HCT116 (cell line): ENCODE measurements at regions not wholly inside any gene's neighbourhood (a gene's known extent, or its start where the extent isn't known, plus 50 kb on each side); places are given as distances from the start of the nearest gene placed in this dataset.

Experiments
- ATAC-seq: fragments of 200-7000 bp; cut with Tn5 transposase; 2 replicates; pipeline ENCODE4 v1.9.1; 2020; ENCODE audit warnings: mild to moderate bottlenecking, moderate library complexity
- BruUV-seq: library from RNA; stranded (reverse); fragments of 400-500 nt; replicated peaks from 2 replicates; lab custom pipeline; 2021; lab: Mats Ljungman, UMichigan
- CTCF ChIA-PET: fragments of 300-600 bp; sonication (Branson Sonifier 250); formaldehyde crosslinking; loops from one replicate; lab custom pipeline; 2021; ENCODE audit warnings: antibody characterized with exemption; lab: Charles Lee
- POLR2A ChIA-PET: fragments of 300-600, 350-600 bp; sonication (Branson Sonifier 250); formaldehyde crosslinking; loops from one replicate; lab custom pipeline; 2021; ENCODE audit warnings: antibody characterized with exemption; lab: Charles Lee
- RAD21 ChIA-PET, 2 experiments: fragments of 300-600 bp; sonication (Branson Sonifier 250); formaldehyde crosslinking; loops; one replicate each; lab custom pipeline; 2023; ENCODE audit warnings: low total read pairs in 2 of 2; ENCODE audit not compliant: uncharacterized antibody in 2 of 2, unreplicated experiment in 2 of 2, low non-redundant PET in 1 of 2; lab: Charles Lee
- DNase-seq: peaks from one replicate; pipeline ENCODE4 v3.0.0-alpha.2; 2010; ENCODE audit warnings: low read depth, low spot score
- H2AFZ ChIP-seq: fragments of 200-600 bp; shearing (Covaris generic), sonication (generic); 2 replicates; pipeline ENCODE4 v1.6.1; 2017; ENCODE audit warnings: low read depth, mixed run types, mixed read lengths, antibody characterized with exemption, low read length; ENCODE audit not compliant: poor library complexity, severe bottlenecking
- H3K27ac ChIP-seq: 2 replicates; pipeline ENCODE4 v1.5.1; 2012; ENCODE audit warnings: low read depth, low read length
- H3K27me3 ChIP-seq: fragments of 200-600 bp; sonication (generic); 2 replicates; pipeline ENCODE4 v1.6.1; 2016; ENCODE audit warnings: mixed run types, low read length, mixed read lengths; ENCODE audit not compliant: insufficient read depth
- H3K36me3 ChIP-seq, 2 experiments: fragments of 200-500 bp in 1 of 2; fragments of 200-600 bp in 1 of 2; sonication (Bioruptor generic) in 1 of 2; sonication (generic) in 1 of 2; 2 replicates each; pipeline versions ENCODE4 v1.5.1 to v1.6.1; 2014 to 2016; ENCODE audit warnings: low read length in 2 of 2, inconsistent platforms in 1 of 2, mixed read lengths in 1 of 2, mixed run types in 1 of 2; ENCODE audit not compliant: insufficient read depth in 2 of 2, control insufficient read depth in 1 of 2
- H3K4me1 ChIP-seq, 2 experiments: fragments of 200-600 bp in 1 of 2; sonication (generic) in 1 of 2; 2 replicates each; pipeline versions ENCODE4 v1.5.1 to v1.6.1; 2012 to 2017; ENCODE audit warnings: low read length in 2 of 2, inconsistent platforms in 1 of 2, mild to moderate bottlenecking in 1 of 2, mixed read lengths in 1 of 2, mixed run types in 1 of 2, moderate library complexity in 1 of 2; ENCODE audit not compliant: insufficient read depth in 2 of 2, control insufficient read depth in 1 of 2
- H3K4me2 ChIP-seq: fragments of 200-600 bp; sonication (generic); 2 replicates; pipeline ENCODE4 v1.6.1; 2017; ENCODE audit warnings: mixed run types, low read length, mixed read lengths
- H3K4me3 ChIP-seq, 2 experiments: fragments of 200-600 bp in 1 of 2; sonication (generic) in 1 of 2; replicated peaks in 1 of 2; 2 replicates each; pipeline ENCODE4 v1.5.1; 2011 to 2016; ENCODE audit warnings: low read length in 2 of 2, control low read depth in 1 of 2, low read depth in 1 of 2, mild to moderate bottlenecking in 1 of 2, mixed read lengths in 1 of 2, mixed run types in 1 of 2
- H3K79me2 ChIP-seq: fragments of 200-600 bp; sonication (generic); 2 replicates; pipeline ENCODE4 v1.6.1; 2017; ENCODE audit warnings: mild to moderate bottlenecking, mixed run types, low read length, moderate library complexity, mixed read lengths; ENCODE audit not compliant: insufficient read depth
- H3K9ac ChIP-seq: fragments of 200-600 bp; sonication (generic); 2 replicates; pipeline ENCODE4 v1.6.1; 2016; ENCODE audit warnings: low read length, mixed read lengths
- H3K9me2 ChIP-seq: fragments of 200-600 bp; sonication (generic), shearing (Covaris generic); 2 replicates; pipeline ENCODE4 v1.6.1; 2017; ENCODE audit warnings: mixed run types, mild to moderate bottlenecking, moderate library complexity; ENCODE audit not compliant: insufficient read depth
- H3K9me3 ChIP-seq, 2 experiments: fragments of 200-500 bp in 1 of 2; fragments of 200-600 bp in 1 of 2; sonication (Bioruptor generic) in 1 of 2; sonication (generic) in 1 of 2; 2 replicates each; pipeline ENCODE4 v1.6.1; 2014 to 2017; ENCODE audit warnings: low read length in 2 of 2, mixed read lengths in 2 of 2, inconsistent platforms in 1 of 2, low read depth in 1 of 2, mild to moderate bottlenecking in 1 of 2, mixed run types in 1 of 2, moderate library complexity in 1 of 2; ENCODE audit not compliant: control insufficient read depth in 1 of 2, insufficient read depth in 1 of 2
- H4K20me1 ChIP-seq: fragments of 200-600 bp; sonication (generic), shearing (Covaris generic); 2 replicates; pipeline ENCODE4 v1.6.1; 2017; ENCODE audit warnings: mixed run types, mild to moderate bottlenecking, moderate library complexity; ENCODE audit not compliant: insufficient read depth
- POLR2AphosphoS5 ChIP-seq: IDR thresholded peaks from 2 replicates; pipeline ENCODE4 v1.6.1; 2011; ENCODE audit warnings: mild to moderate bottlenecking, low read depth, low read length, moderate library complexity
- SIN3A ChIP-seq: IDR thresholded peaks from 2 replicates; pipeline ENCODE4 v1.6.1; 2012; ENCODE audit warnings: low read depth
- SRF ChIP-seq: IDR thresholded peaks from 2 replicates; pipeline ENCODE4 v1.6.1; 2012; ENCODE audit warnings: low read depth
- ZBTB33 ChIP-seq: IDR thresholded peaks from 2 replicates; pipeline ENCODE4 v1.6.1; 2011; ENCODE audit warnings: mild to moderate bottlenecking, low read length, moderate library complexity; ENCODE audit not compliant: insufficient replicate concordance; ENCODE audit errors: extremely low read depth
- ZNF274 ChIP-seq: fragments of 200-500 bp; sonication (Bioruptor generic); IDR thresholded peaks from 2 replicates; pipeline ENCODE4 v1.6.1; 2014; ENCODE audit warnings: mild to moderate bottlenecking, low read depth, low read length, inconsistent platforms
- intact Hi-C: fragments of 100-400 bp; cut with micrococcal nuclease; formaldehyde crosslinking; loops from 2 replicates; pipeline ENCODE4 v1.10.0; 2022

GRCh38 chr2:118710481-118710880 lies 137.0 kb downstream of the EN1 start:
- no peak for ATAC-seq

GRCh38 chr2:118709786-118710185 lies 137.7 kb downstream of the EN1 start:
- no peak for DNase-seq
- no peaks in the 10 kb centered on the region for H3K4me1 ChIP-seq
- no peaks in the 10 kb centered on the region for H3K79me2 ChIP-seq
- ChIA-PET RAD21 (no interaction called here), POLR2A (no interaction called here)
- no peaks in the 10 kb centered on the region for H3K9me3 ChIP-seq
- no peak overlapping the region for H3K9ac ChIP-seq
- H3K36me3 ChIP-seq, result no peaks in the 10 kb centered on the region
- H3K27ac ChIP-seq, result no peak overlapping the region
- TF ChIP-seq SRF, result no peak
- no peak for TF ChIP-seq POLR2AphosphoS5
- TF ChIP-seq ZNF274, result no peak
- no peak for TF ChIP-seq SIN3A
- no peak for TF ChIP-seq ZBTB33
- TF ChIP-seq, all 23 proteins: peak for 0
- Histone ChIP-seq H2AFZ (no peak overlapping the region), H3K4me3 (no peak overlapping the region), H3K9me2 (no peaks in the 10 kb centered on the region), H3K4me2 (no peak overlapping the region), H3K27me3 (peaks cover 20% of the 10 kb centered on the region), H4K20me1 (no peaks in the 10 kb centered on the region)
- intact Hi-C loops, result no loop called here
- no TSS peak for BruUV-seq
- ATAC-seq, result no peak
- CTCF ChIA-PET, result no interaction called here

More at GRCh38 chr2:118710481-118710880, 137.0 kb downstream of the EN1 start:
- TF ChIP-seq ZNF274, result no peak
- TF ChIP-seq POLR2AphosphoS5, result no peak
- Histone ChIP-seq H3K27me3 (peaks cover 13% of the 10 kb centered on the region), H3K79me2 (no peaks in the 10 kb centered on the region), H3K9ac (no peak overlapping the region), H4K20me1 (no peaks in the 10 kb centered on the region), H3K9me2 (no peaks in the 10 kb centered on the region), H3K36me3 (no peaks in the 10 kb centered on the region), H3K4me1 (no peaks in the 10 kb centered on the region), H3K9me3 (no peaks in the 10 kb centered on the region), H2AFZ (no peak overlapping the region), H3K27ac (no peak overlapping the region), H3K4me2 (no peak overlapping the region), H3K4me3 (no peak overlapping the region)
- DNase-seq, result no peak
- ChIA-PET POLR2A (no interaction called here), CTCF (no interaction called here), RAD21 (no interaction called here)
- BruUV-seq, result no TSS peak
- intact Hi-C loops, result no loop called here
